Activated B cell treated with CpG ODN at 0.5 μM for 24 hours (primary cell): ENCODE measurements at regions not wholly inside any gene's neighbourhood (a gene's known extent, or its start where the extent isn't known, plus 50 kb on each side); places are given as distances from the start of the nearest gene placed in this dataset.

Experiments
- ATAC-seq: fragments of 200-7000 bp; cut with Tn5 transposase; one replicate; pipeline ENCODE4 v1.10.0; 2021; ENCODE audit warnings: low read depth, mild to moderate bottlenecking, moderate library complexity
- CTCF ChIA-PET: fragments of 350-600 bp; sonication (Branson Sonifier 250); formaldehyde crosslinking; loops from one replicate; lab custom pipeline; 2021; ENCODE audit warnings: antibody characterized with exemption; lab: Charles Lee
- POLR2A ChIA-PET: fragments of 350-600 bp; sonication (Branson Sonifier 250); formaldehyde crosslinking; loops from one replicate; lab custom pipeline; 2021; ENCODE audit warnings: antibody characterized with exemption; lab: Charles Lee
- DNase-seq: peaks from one replicate; pipeline ENCODE4 v3.0.0; 2022
- H3K27ac Mint-ChIP-seq: one replicate; pipeline ENCODE4 v1.8.0; 2020; ENCODE audit warnings: mixed read lengths
- H3K27me3 Mint-ChIP-seq: one replicate; pipeline ENCODE4 v1.8.0; 2021; ENCODE audit warnings: mixed read lengths
- H3K36me3 Mint-ChIP-seq: one replicate; pipeline ENCODE4 v1.8.0; 2021; ENCODE audit warnings: low read depth, mixed read lengths
- H3K4me1 Mint-ChIP-seq: one replicate; pipeline ENCODE4 v1.8.0; 2021; ENCODE audit warnings: mixed read lengths
- H3K4me3 Mint-ChIP-seq: one replicate; pipeline ENCODE4 v1.8.0; 2020; ENCODE audit warnings: mild to moderate bottlenecking, mixed read lengths
- H3K9me3 Mint-ChIP-seq: one replicate; pipeline ENCODE4 v1.8.0; 2020; ENCODE audit warnings: mixed read lengths
- intact Hi-C: fragments of 100-400 bp; cut with micrococcal nuclease; formaldehyde crosslinking; loops from one replicate; pipeline ENCODE4 v1.15.1; 2024
- TF ChIP-seq, protein P1 (sequence below): fragments of 200-600 bp; IDR thresholded peaks from one replicate; pipeline ENCODE4 v1.8.0; 2022; ENCODE audit warnings: antibody characterized with exemption, mild to moderate bottlenecking

DNA sequence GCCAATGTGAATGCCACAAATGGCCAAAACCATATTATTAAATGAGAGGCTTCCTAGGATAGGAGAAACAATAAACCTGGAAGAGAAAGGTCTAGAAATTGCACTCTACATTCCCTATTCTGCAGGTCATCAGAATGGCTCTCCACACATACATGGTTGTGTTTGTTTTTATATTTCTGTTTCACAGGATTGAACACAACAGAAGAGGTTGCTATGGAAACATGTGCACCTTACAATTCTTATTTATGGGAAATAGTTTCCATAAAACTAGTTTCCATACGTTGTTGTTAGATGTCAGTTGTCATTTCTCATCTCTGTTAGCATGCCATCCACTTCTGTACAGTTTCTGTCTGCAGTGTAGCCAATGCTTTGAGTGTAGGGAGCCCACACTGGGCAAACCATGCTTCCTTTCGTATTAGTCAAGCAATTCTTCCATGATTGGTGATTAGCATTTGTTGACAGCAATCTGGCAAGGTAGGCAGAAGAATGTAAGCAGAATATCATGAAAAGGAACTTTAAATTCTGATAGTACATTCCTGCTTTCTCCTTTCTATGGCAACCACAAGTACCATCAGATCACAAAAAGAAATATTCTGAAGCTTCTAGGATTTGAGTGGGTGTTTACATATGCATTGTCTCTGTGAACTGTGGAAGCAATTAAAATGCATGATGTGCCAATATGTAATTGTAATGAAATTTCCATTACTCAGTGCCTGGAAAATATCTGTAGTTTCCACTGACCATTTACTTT is 141.6 kb upstream of the AVPR1A start:
- intact Hi-C loops: no loop called here
- POLR2A ChIA-PET: no interaction called here
- CTCF ChIA-PET: no interaction called here
- DNase-seq: no peak
- TF ChIP-seq, protein P1, sequence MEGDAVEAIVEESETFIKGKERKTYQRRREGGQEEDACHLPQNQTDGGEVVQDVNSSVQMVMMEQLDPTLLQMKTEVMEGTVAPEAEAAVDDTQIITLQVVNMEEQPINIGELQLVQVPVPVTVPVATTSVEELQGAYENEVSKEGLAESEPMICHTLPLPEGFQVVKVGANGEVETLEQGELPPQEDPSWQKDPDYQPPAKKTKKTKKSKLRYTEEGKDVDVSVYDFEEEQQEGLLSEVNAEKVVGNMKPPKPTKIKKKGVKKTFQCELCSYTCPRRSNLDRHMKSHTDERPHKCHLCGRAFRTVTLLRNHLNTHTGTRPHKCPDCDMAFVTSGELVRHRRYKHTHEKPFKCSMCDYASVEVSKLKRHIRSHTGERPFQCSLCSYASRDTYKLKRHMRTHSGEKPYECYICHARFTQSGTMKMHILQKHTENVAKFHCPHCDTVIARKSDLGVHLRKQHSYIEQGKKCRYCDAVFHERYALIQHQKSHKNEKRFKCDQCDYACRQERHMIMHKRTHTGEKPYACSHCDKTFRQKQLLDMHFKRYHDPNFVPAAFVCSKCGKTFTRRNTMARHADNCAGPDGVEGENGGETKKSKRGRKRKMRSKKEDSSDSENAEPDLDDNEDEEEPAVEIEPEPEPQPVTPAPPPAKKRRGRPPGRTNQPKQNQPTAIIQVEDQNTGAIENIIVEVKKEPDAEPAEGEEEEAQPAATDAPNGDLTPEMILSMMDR: no peak
- Mint-ChIP-seq H3K4me3 (no peak overlapping the region), H3K9me3 (peaks cover 2% of the 10 kb centered on the region), H3K27me3 (no peaks in the 10 kb centered on the region), H3K4me1 (no peaks in the 10 kb centered on the region), H3K27ac (no peak overlapping the region), H3K36me3 (no peaks in the 10 kb centered on the region)
- no peak for ATAC-seq

GRCh38 chr12:63276537-63277365 is 125.8 kb upstream of the AVPR1A start:
- ChIA-PET CTCF (no interaction called here), POLR2A (no interaction called here)
- no peaks in the 10 kb centered on the region for H3K9me3 Mint-ChIP-seq
- H3K4me3 Mint-ChIP-seq: no peak overlapping the region
- ATAC-seq (no peak), DNase-seq (no peak)
- TF ChIP-seq, protein P1: no peak
- H3K36me3 Mint-ChIP-seq: no peaks in the 10 kb centered on the region
- no peak overlapping the region for H3K27ac Mint-ChIP-seq
- no peaks in the 10 kb centered on the region for H3K4me1 Mint-ChIP-seq
- H3K27me3 Mint-ChIP-seq: no peaks in the 10 kb centered on the region
- intact Hi-C loops: no loop called here

DNA sequence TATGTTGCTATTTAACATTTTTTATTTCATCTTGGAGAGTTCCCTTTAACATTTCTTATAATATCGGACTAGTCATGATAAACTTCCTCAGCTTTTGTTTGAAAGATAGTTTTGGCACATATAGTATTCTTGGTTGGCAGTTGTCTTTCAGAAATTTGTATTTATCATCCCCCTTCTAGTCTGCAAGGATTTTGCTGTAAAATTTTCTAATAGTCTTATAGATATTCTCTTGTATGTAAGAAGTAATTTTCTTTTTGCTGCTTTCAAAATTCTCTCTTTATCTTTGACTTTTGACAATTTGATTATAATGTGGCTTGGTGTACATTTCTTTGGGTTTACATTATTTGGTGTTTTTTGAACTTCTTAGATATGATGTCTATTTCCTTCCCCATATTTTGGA is 116.0 kb upstream of the AVPR1A start:
- Mint-ChIP-seq H3K4me3 (no peak overlapping the region), H3K27me3 (no peaks in the 10 kb centered on the region), H3K9me3 (peaks cover 22% of the 10 kb centered on the region), H3K27ac (no peak overlapping the region), H3K36me3 (no peaks in the 10 kb centered on the region), H3K4me1 (no peaks in the 10 kb centered on the region)
- intact Hi-C loops: no loop called here
- no peak for ATAC-seq
- DNase-seq: no peak
- TF ChIP-seq, protein P1: no peak
- CTCF ChIA-PET: no interaction called here
- POLR2A ChIA-PET: no interaction called here

DNA sequence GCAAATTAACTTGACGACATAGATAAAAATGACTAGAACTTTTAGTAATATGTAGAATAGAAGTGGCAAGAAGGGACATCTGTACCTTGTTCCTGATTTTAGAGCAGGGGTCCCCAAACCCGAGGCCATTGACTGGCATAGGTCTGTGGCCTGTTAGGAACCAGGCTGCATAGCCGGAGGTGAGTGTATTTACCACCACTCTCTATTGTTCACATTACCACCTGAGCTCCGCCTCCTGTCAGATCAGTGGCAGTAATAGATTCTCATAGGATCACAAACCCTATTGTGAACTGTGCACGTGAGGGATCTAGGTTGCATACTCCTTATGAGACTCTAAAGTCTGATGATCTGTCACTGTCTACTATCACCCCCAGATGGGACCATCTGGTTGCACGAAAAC is 113.6 kb upstream of the AVPR1A start:
- ATAC-seq: no peak
- H3K27ac Mint-ChIP-seq: no peak overlapping the region
- peaks cover 15% of the 10 kb centered on the region for H3K9me3 Mint-ChIP-seq
- no peak for DNase-seq
- intact Hi-C loops: no loop called here
- TF ChIP-seq, protein P1: no peak
- no peaks in the 10 kb centered on the region for H3K4me1 Mint-ChIP-seq
- no peaks in the 10 kb centered on the region for H3K36me3 Mint-ChIP-seq
- no peak overlapping the region for H3K4me3 Mint-ChIP-seq
- no peaks in the 10 kb centered on the region for H3K27me3 Mint-ChIP-seq
- CTCF ChIA-PET: no interaction called here
- POLR2A ChIA-PET: no interaction called here

- Mint-ChIP-seq H3K36me3 (no peaks in the 10 kb centered on the region), H3K27me3 (no peaks in the 10 kb centered on the region), H3K4me3 (no peak overlapping the region), H3K4me1 (no peaks in the 10 kb centered on the region), H3K27ac (no peak overlapping the region), H3K9me3 (peaks cover 1% of the 10 kb centered on the region)
- POLR2A ChIA-PET: no interaction called here
- DNase-seq (no peak), ATAC-seq (no peak)
- CTCF ChIA-PET: no interaction called here
- intact Hi-C loops: no loop called here
- TF ChIP-seq, protein P1: no peak
Measured at GRCh38 chr12:63250486-63250885, 99.5 kb upstream of the AVPR1A start.
